HL-60 (cell line): ENCODE measurements at regions not wholly inside any gene's neighbourhood (a gene's known extent, or its start where the extent isn't known, plus 50 kb on each side); places are given as distances from the start of the nearest gene placed in this dataset.

ENCODE experiments used
- DNase-seq, 2 experiments: peaks; one replicate each; pipeline ENCODE4 v3.0.0-alpha.2; 2010 to 2020; ENCODE audit warnings: low read depth in 1 of 2, low spot score in 1 of 2
- H3K27ac ChIP-seq: fragments of 250-450 bp; sonication (Bioruptor Pico); replicated peaks from 2 replicates; pipeline ENCODE4 v1.5.1; 2020; ENCODE audit warnings: mild to moderate bottlenecking, moderate library complexity
- H3K27me3 ChIP-seq: fragments of 250-450 bp; sonication (Bioruptor Pico); 2 replicates; pipeline ENCODE4 v1.5.1; 2021; ENCODE audit warnings: mild to moderate bottlenecking, moderate library complexity; ENCODE audit not compliant: insufficient read depth, poor library complexity, severe bottlenecking
- H3K4me3 ChIP-seq: replicated peaks from 2 replicates; pipeline ENCODE4 v1.5.1; 2011; ENCODE audit warnings: mild to moderate bottlenecking, control low read depth, low read length; ENCODE audit not compliant: insufficient read depth
- GABPA ChIP-seq: IDR thresholded peaks from 2 replicates; pipeline ENCODE4 v1.6.1; 2012; ENCODE audit warnings: low read depth
- POLR2AphosphoS5 ChIP-seq: IDR thresholded peaks from 2 replicates; pipeline ENCODE4 v1.6.1; 2012; ENCODE audit warnings: low read depth
- SPI1 ChIP-seq: IDR thresholded peaks from 2 replicates; pipeline ENCODE4 v1.6.1; 2012; ENCODE audit warnings: low read depth, mild to moderate bottlenecking, borderline replicate concordance
- TF ChIP-seq, protein P1 (sequence below): IDR thresholded peaks from one replicate; pipeline ENCODE4 v1.5.1; 2011; ENCODE audit warnings: low read length, control low read depth, inconsistent platforms; ENCODE audit not compliant: insufficient read depth
- TF ChIP-seq, protein P2 (sequence below): IDR thresholded peaks from 2 replicates; pipeline ENCODE4 v1.6.1; 2012; ENCODE audit warnings: low read depth; ENCODE audit not compliant: insufficient replicate concordance

GRCh38 chr4:60216752-60217151, 983.4 kb upstream of the ADGRL3 start:
- DNase-seq, result no peak
- Histone ChIP-seq H3K4me3 (no peak overlapping the region), H3K27me3 (no peaks in the 10 kb centered on the region), H3K27ac (no peak overlapping the region)
- no peak for TF ChIP-seq SPI1
- TF ChIP-seq, protein P1, sequence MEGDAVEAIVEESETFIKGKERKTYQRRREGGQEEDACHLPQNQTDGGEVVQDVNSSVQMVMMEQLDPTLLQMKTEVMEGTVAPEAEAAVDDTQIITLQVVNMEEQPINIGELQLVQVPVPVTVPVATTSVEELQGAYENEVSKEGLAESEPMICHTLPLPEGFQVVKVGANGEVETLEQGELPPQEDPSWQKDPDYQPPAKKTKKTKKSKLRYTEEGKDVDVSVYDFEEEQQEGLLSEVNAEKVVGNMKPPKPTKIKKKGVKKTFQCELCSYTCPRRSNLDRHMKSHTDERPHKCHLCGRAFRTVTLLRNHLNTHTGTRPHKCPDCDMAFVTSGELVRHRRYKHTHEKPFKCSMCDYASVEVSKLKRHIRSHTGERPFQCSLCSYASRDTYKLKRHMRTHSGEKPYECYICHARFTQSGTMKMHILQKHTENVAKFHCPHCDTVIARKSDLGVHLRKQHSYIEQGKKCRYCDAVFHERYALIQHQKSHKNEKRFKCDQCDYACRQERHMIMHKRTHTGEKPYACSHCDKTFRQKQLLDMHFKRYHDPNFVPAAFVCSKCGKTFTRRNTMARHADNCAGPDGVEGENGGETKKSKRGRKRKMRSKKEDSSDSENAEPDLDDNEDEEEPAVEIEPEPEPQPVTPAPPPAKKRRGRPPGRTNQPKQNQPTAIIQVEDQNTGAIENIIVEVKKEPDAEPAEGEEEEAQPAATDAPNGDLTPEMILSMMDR, result no peak
- TF ChIP-seq GABPA, result no peak

DNA sequence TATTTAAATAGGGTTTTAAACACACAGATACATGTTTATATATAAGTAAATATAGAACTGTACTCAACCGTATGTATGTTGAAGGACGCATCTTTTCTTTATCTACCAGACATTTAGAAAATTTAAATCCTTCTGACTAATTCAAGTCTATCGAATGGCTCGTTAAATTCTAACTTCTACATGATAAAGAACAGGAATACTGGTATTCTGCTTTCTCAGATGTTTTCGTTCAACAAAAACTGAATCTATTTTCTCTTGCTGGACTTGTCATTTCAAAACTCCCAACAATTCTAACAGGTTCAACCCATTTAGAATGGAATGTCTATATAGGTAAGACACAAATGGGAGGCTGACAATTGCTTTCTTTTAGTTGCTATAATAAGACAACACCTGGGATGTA, 978.3 kb upstream of the ADGRL3 start:
- TF ChIP-seq, protein P1, result no peak
- TF ChIP-seq, protein P2, sequence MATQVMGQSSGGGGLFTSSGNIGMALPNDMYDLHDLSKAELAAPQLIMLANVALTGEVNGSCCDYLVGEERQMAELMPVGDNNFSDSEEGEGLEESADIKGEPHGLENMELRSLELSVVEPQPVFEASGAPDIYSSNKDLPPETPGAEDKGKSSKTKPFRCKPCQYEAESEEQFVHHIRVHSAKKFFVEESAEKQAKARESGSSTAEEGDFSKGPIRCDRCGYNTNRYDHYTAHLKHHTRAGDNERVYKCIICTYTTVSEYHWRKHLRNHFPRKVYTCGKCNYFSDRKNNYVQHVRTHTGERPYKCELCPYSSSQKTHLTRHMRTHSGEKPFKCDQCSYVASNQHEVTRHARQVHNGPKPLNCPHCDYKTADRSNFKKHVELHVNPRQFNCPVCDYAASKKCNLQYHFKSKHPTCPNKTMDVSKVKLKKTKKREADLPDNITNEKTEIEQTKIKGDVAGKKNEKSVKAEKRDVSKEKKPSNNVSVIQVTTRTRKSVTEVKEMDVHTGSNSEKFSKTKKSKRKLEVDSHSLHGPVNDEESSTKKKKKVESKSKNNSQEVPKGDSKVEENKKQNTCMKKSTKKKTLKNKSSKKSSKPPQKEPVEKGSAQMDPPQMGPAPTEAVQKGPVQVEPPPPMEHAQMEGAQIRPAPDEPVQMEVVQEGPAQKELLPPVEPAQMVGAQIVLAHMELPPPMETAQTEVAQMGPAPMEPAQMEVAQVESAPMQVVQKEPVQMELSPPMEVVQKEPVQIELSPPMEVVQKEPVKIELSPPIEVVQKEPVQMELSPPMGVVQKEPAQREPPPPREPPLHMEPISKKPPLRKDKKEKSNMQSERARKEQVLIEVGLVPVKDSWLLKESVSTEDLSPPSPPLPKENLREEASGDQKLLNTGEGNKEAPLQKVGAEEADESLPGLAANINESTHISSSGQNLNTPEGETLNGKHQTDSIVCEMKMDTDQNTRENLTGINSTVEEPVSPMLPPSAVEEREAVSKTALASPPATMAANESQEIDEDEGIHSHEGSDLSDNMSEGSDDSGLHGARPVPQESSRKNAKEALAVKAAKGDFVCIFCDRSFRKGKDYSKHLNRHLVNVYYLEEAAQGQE, result no peak
- TF ChIP-seq POLR2AphosphoS5, result no peak
- no peak for TF ChIP-seq SPI1
- TF ChIP-seq GABPA, result no peak
- H3K27me3 ChIP-seq, result no peaks in the 10 kb centered on the region
- H3K27ac ChIP-seq, result no peak overlapping the region
- DNase-seq, result no peak
- no peak overlapping the region for H3K4me3 ChIP-seq

- no peak for DNase-seq
- TF ChIP-seq GABPA (no peak), POLR2AphosphoS5 (no peak), SPI1 (no peak)
- TF ChIP-seq, protein P2, result no peak
- TF ChIP-seq, protein P1, result no peak
- Histone ChIP-seq H3K27me3 (no peaks in the 10 kb centered on the region), H3K27ac (no peak overlapping the region), H3K4me3 (no peak overlapping the region)
These were observed 976.8 kb upstream of the ADGRL3 start for GRCh38 chr4:60223208-60223923.

DNA sequence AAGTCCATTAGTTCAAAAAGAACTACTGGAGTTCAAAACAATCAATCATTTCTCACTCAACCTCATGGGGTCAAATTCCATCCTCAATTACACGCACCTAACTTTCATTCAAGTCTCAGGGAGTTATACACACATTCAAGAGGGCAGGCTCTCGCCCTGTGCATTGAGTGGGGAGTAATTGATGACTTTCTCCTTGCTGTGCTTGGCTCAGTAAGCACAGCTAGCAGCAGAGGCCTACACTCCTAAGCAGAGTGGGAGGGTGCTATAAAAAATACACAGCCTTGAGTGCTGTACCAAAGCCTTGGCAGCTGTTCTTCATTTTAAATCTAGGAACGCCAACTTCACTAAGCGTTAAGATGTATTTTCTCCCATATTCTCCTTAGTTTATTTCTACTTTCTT, 958.3 kb upstream of the ADGRL3 start:
- Histone ChIP-seq H3K27me3 (no peaks in the 10 kb centered on the region), H3K4me3 (no peak overlapping the region), H3K27ac (no peak overlapping the region)
- no peak for DNase-seq
- TF ChIP-seq, protein P1, result no peak
- TF ChIP-seq POLR2AphosphoS5 (no peak), SPI1 (no peak)
